ENCODE measurements at regions not wholly inside any gene's neighbourhood (a gene's known extent, or its start where the extent isn't known, plus 50 kb on each side); places are given as distances from the start of the nearest gene placed in this dataset.
"Not testable (repeated sequence)": the region's sequence is repeated elsewhere in the genome, so short reads cannot be mapped to it uniquely, and the experiment has no call there.

DNA sequence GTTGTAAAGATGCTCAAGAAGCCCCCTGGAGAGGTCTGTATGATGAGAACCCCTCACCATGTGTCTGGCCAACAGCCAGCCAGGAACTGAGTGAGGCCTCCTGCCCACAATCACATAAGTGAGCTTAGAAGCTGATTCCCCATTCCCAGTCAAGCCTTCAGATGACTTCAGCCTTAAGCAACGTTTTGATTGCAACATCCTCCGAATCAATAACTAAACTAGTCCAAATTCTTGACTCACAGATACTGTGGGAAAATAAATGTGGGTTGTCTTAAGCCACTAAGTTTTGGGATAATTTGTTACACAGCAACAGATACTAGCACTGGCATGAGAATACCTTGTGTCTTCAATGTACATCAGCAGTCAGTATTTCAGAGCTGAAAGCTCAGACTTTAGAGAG, 54.5 kb upstream of the HS3ST4 start:
- DNase-seq (ENCODE audit: low spot score), result no peak

DNA sequence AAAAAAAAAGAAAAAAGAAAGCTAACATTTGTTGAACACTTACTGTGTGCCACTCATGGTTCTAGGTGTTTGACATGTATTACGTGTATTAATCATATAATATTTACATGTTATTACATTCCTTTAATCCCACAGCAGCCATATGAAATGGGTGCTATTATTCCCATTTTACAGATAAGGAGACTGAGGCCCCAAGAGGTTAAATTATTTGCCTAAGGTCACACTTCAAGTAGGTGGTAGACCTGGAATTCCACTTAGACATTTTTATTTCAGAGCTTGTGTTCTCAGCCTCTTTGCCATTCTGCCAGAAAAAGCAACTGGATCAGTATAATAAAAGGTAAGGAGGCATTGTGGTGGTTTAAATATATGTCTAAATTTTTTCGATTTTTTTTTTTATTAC, 55.1 kb upstream of the HS3ST4 start:
- DNase-seq (ENCODE audit: low spot score), result no peak

DNA sequence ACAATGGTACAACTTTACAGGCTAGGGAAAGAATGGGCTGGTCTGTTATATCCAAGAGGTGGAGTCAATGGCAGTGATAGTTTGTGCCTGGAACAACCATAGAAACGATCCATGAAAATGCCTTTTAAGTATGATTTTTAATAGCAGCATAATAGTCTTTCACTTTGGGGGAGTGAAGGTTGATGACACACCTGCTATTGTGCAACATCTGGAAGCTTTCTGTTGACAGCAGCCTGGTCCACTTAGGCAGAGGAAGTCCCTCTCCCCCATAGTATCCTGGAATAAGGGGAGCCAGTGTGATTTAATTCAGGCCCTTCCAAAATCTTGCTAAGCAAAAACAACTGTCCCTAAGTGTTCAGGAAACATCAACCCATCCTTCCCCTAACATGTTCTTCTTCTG, 56.3 kb upstream of the HS3ST4 start:
- no peak for DNase-seq (ENCODE audit: low spot score)

DNA sequence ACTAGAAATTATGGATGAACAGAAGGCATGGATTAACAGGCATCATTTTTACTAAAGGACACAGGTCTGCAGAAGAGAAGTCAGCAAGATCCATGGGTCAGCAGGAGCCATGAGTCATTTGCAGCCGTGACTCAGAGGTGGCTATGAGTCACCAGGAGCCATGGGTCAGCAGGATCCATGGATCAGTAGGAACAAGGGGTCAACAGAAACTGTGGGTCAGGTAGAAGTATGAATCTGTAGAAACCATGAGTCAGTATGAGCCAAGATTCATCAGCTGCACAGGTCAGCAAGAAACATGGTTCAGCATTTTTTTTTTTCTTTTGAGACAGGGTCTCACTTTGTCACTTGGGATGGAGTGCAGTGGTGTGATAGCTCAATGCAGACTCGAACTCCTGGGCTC, 58.2 kb upstream of the HS3ST4 start:
- peak; percentile 77 for DNase-seq (ENCODE audit: low spot score)

GRCh38 chr16:25628766-25629165, 63.0 kb upstream of the HS3ST4 start:
- DNase-seq (ENCODE audit: low spot score), result no peak

DNA sequence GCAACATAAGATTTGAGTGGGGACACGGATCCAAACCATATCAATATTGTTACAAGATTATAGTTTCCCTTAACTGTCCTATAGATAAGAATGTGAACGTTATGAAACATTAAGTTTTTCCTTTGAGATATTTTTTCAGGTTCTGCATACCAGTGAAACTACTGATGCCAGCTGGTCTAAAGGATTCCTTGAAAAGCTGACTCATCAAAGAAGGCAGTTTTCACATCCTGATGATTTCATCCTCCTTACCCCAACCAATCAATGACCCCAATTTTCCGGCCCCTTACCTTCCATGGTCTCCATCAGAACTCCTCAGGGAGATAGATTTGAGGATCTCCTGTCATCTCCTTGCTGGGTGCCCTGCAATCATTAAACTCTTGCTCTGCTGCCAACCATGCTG, 64.1 kb upstream of the HS3ST4 start:
- DNase-seq (ENCODE audit: low spot score), result no peak

DNA sequence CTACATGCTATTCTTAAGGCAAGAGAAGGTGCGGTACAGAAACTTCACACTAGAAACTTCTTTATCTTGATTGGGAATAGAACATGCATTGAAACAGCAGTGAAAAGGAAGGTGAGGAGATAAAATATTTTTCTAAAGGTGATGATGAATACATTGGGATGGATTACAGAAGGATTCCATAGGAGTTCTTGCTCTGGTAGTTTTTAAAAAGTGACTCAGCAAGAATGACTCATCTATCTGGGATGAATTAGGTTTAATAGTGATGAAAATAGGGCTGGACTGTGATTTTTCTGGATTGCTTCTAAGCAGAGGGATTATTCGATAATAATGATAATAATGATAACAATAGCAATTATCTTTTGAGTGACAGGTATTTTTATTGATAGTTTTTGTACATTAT, 65.6 kb upstream of the HS3ST4 start:
- peak; percentile 27 for DNase-seq (ENCODE audit: low spot score)

- peak; percentile 78 for DNase-seq (ENCODE audit: low spot score)
Observed at GRCh38 chr16:25625620-25626019, 66.1 kb upstream of the HS3ST4 start.

DNA sequence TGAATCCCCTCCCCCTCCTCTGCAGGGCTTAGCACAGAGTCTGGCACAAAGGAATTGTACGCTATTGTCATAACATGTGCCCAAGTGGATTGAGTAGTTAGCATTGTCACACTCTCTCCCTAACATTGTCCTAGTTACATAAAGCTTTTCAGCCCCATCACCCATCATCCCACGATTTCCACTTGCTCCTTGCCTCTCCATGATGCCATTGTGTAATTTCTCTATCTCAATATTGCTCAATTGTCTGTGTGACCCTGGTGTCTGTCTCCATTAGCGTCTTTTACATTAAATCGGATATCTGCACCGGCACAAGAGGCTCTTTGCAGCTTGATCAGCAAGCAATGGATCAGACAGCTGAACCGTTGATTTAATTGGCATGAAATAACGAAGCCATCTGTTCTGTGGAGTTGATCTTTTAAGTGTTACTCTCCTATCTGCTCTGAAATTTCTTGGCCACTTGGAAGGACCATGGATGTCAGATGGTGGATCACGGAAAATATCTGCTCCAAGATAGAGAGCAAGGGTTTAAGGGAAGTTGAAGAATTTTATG, 77.0 kb upstream of the HS3ST4 start:
- DNase-seq (ENCODE audit: low spot score), result no peak

GRCh38 chr16:25613931-25614330, 77.8 kb upstream of the HS3ST4 start:
- DNase-seq (ENCODE audit: low spot score), result no peak

DNA sequence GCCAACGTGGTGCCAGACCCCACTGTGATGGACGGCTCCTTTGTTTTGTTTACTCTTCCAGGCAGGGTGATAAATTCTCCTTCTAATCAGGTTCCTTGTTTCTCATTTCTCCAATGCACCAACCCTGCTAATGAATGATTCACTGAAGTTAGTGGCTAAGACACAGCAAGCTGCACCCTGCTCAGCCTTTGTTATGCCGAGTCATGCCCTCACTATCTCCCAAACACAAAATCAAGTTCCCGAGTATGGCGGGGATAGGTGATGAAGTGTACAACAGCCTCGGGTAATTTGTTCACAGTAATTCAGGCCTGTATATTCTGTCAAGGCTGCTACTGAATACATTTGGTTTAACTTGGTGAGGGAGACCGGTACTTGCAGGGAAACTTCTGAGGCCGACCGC, 83.8 kb upstream of the HS3ST4 start:
- no peak for DNase-seq (ENCODE audit: low spot score)

DNA sequence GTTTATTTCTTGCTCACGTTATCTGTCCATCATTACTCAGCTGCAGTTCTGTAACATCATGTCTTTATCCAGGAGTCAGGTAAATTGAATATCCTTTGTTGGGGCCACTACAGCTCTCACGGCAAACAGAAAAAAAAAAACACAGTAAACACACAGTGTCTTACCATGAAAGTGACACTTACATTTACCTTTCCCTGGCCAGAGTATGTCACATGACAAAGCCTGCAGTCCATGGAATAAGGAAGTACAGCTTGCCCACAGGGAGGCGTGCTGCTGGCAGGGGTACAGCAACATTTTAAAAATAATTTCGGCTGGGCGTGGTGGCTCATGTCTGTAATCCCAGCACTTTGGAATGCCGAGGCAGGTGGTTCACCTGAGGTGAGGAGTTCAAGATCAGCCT, 85.7 kb upstream of the HS3ST4 start:
- no peak for DNase-seq (ENCODE audit: low spot score)

DNA sequence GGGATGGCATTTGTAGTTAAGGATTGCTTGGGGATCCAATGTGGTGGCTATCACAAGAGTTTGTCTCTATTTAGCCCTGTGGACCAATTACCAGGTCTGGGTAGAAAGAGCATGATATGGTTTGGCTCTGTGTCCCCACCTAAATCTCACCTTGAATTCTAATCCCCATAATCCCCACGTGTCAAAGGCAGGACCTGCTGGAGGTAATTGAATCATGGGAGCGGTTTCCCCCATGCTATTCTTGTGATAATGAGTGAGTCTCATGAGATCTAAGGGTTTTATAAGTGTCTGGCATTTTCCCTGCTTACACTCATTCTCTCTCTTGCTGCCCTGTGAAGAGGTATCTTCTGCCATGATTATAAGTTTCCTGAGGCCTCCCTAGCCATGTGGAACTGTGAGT, 86.4 kb upstream of the HS3ST4 start:
- no peak for DNase-seq (ENCODE audit: low spot score)

DNA sequence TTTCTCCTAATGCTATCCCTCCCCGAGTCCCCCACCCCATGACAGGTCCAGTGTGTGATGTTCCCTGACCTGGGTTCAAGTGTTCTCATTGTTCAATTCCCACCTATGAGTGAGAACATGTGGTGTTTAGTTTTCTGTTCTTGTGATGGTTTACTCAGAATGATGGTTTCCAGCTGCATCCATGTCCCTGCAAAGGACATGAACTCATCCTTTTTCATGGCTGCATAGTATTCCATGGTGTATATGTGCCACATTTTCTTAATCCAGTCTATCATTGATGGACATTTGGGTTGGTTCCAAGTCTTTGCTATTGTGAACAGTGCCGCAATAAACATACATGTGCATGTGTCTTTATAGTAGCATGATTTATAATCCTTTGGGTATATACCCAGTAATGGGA, 90.5 kb upstream of the HS3ST4 start:
- not testable (repeated sequence) for DNase-seq (ENCODE audit: low spot score)

GRCh38 chr16:25596194-25596593, 95.6 kb upstream of the HS3ST4 start:
- DNase-seq (ENCODE audit: low spot score), result no peak

DNA sequence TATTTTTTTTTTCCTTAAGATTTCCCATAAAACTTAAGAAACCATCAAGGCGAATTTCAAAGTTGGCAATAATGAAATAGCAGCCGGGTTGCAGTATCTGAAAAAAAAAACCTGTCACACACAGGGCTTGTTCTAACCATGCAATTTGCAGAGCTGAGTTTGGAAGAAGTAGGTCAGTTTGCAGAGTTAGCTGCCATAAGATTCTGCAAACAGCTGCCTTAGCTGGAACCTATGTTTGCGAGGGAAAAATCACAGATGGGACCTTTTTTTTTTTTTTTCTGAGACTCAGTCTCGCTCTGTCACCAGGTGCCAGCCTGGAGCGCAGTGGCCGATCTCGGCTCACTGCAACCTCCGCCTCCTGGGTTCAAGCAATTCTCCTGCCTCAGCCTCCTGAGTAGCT, 98.5 kb upstream of the HS3ST4 start:
- no peak for DNase-seq (ENCODE audit: low spot score)

- no peak for DNase-seq (ENCODE audit: low spot score)
Observed at GRCh38 chr16:25587783-25588182, 104.0 kb upstream of the HS3ST4 start.

GRCh38 chr16:25586826-25587225, 104.9 kb upstream of the HS3ST4 start:
- no peak for DNase-seq (ENCODE audit: low spot score)

DNA sequence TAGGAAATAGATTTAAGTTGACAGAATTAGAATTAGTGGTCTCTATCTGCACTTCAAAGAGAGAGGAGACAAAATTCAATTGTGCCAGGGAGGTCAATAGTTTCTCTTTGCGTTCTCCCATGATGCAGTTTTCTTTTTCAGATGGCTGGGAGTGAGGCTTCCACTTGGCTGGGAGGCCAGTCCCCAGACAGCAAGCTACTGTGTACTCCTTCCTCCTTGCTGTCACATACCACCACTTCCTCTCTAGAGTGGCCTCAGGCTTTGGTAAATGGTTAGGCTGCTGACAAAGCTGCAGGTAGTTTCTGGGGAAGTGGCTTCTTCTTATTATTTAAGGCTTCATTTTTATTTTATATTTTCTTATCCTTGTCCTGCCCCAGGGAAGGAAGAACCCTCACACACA, 106.2 kb upstream of the HS3ST4 start:
- DNase-seq (ENCODE audit: low spot score), result no peak

DNA sequence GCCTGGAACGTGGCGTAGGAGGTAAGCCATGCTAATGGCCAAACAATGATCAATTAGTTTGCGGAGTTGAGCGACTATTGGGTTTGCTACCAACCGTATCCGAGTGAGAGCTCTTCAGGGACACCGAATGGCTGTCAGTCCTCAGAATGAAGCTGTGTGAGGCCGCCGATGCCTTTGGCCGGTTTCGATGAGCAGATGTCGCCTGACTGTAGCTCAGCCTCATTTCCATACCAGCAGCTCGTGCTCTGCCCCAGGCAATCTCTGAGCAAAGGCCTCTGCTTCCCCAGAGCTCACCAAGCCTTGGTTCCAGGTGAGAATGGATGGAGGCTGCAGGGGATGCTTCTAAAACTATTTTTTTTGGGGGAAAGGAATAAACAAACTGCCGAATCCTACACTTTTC, 111.7 kb upstream of the HS3ST4 start:
- DNase-seq (ENCODE audit: low spot score), result no peak

DNA sequence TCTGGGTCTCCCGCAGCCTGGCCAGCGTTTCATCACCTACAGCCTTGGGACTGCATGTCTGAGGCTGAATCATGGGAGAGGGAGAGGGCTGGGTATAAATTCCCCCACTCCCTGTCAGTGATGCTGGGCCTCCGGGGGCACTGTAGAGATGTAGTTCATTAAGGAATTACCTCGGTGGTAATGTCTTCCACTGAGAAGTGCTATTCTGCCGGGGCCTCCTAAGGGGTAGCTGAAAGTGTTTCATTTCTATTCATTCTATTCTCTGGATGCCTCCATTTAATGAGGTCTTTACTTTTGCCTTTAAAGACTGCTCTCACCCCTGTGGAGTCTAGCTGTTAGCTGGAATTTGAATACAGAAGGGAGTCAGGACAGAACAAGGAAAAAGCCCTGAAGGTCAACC, 116.4 kb upstream of the HS3ST4 start:
- no peak for DNase-seq (ENCODE audit: low spot score)

DNA sequence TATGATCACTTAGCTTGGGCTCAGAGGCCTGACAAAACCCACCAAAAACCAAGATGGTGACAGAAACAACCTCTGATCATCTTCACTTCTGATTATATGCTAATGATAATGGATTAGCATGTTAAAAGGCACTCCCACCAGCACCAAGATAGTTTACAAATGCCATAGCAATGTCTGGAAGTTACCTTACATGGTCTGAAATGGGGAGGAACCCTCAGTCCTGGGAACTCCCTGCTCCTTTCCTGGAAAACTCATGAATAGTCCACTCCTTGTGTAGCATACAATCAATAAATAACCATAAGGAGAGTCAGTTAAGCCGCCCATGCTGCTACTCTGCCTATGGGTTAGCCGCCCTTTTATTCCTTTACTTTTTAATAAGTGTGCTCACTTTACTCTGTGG, 120.0 kb upstream of the HS3ST4 start:
- DNase-seq (ENCODE audit: low spot score), result no peak

DNA sequence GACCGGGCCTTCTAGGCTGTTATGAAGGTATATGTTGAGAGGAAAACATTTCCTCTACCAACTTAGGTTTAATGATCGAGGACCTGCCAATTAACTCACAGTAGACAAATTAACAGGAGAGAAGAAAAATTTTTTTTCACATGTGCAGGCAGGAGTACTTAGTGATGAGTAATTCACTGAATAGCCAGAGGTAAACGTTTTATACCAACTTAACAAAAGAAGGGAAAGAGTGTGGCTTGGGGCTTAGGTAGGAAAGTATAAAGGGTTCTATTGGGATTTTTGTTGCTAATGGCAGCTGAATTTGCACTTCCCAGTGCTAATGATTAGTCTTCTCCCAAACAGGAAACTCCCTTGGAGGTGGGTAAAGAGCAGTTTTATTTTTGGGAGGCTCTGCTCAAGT, 121.6 kb upstream of the HS3ST4 start:
- no peak for DNase-seq (ENCODE audit: low spot score)

DNA sequence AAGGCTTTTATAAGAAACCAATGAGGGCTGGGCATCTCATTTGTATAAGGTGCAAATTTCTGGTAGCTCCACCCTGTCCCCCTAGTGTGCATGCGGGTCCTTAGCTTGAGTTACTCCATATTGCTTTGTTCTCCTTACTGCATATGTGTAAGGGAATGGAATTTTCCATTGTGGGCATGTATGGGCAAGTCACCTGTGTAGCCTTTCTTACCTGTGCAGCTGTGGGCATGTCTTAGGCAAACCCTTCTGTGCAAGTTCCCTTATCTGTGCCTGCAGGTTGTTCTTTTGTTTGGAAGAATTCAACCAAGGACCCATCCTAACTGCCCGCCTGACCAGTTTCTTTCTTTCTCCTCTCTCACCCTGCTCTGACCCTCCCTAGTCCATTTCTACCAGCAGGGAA, 122.8 kb upstream of the HS3ST4 start:
- no peak for DNase-seq (ENCODE audit: low spot score)

GRCh38 chr16:25566183-25566582, 125.6 kb upstream of the HS3ST4 start:
- no peak for DNase-seq (ENCODE audit: low spot score)
